HG02852 (cell line): ENCODE measurements at regions not wholly inside any gene's neighbourhood (a gene's known extent, or its start where the extent isn't known, plus 50 kb on each side); places are given as distances from the start of the nearest gene placed in this dataset.
"Not testable (repeated sequence)": the region's sequence is repeated elsewhere in the genome, so short reads cannot be mapped to it uniquely, and the experiment has no call there.

Source experiments
- ATAC-seq: cut with Tn5 transposase; IDR thresholded peaks from one replicate; pipeline ENCODE4 v1.9.1; 2021; ENCODE audit warnings: mild to moderate bottlenecking, moderate library complexity; ENCODE audit not compliant: unreplicated experiment

DNA sequence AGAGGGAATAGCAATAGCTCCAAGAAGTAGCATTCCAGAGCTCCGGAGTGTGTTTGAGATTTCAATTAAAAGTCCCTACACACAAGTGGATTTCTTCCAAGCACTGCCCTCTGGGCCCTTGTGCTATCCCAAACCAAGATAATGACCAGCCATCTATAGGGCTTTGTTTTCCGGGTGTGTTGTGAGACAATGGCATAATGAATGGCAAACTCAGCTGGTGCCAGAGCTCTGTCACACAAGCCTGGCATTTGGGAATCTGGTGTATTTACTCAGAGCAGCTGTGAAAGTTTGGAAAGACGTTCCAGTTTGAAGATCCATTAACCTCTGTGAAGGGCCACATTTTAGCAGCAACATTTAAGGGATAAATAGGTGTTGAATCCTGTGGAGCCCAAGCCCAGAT lies 61.2 kb upstream of the TMTC2 start:
- ATAC-seq: no peak

DNA sequence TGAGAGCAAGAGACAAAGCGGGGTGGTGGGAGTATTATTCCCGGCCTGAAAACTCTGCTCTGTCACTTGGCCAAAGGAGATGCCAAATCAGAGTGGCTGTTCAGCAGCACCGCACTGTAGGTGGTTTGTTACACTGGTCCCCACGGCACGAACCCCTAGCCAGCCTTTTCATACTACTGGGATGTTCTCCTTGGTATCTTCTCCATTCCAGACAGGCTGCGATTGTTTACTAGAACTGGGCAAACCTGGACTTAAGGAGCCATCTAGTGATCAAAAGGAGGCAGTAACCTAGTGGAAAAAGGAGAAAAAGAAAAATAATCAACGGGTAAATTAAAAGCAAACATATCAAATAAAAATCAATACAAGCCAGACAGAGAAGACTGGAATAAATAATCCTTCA lies 58.9 kb upstream of the TMTC2 start:
- ATAC-seq: peak; percentile 59

DNA sequence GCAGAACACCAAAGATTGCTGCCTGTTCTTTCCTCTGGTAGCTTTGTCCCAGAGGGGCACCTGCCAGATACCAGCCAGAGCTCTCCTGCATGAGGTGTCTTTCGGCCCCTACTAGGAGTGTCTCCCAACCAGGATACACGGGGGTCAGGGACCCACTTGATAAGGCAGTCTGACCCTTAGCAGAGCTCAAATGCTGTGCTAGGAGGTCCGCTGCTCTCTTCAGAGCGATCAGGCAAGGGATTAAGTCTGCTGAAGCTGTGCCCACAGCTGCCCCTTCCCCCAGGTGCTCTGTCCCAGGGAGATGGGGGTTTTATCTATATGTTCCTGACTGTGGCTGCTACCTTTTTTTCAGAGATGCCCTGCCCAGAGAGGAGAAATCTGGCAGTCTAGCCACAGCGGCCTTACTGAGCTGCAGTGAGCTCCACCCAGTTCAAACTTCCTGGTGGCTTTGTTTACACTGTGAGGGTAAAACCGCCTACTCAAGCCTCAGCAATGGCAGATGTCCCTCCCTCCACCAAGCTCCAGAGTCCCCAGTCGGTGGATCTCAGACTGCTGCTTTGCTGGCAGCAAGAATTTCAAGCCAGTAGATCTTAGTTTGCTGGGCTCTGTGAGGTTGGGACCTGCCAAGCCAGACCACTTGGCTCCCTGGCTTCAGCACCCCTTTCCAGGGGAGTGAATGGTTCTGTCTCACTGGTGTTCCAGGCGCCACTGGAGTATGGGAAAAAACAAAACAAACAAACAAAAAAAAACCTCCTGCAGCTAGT lies 52.0 kb upstream of the TMTC2 start:
- not testable (repeated sequence) for ATAC-seq

DNA sequence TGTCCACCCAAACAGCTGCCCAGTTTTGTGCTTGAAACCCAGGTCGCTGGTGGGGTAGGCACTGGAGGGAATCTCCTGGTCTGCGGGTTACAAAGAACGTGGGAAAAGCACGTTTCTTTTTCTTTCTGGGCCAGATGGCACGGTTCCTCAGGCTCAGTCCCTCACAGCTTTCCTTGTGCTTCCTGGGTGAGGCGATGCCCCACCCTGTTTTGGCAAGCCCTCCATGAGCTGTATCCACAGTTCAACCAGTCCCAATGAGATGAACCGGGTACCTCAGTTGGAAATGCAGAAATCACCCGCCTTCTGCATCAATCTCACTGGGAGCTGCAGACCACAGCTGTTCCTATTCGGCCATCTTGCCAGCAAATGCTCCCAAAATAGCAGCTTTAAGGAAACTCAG lies 51.4 kb upstream of the TMTC2 start:
- ATAC-seq: no peak
